HG02623 (cell line): ENCODE measurements at regions not wholly inside any gene's neighbourhood (a gene's known extent, or its start where the extent isn't known, plus 50 kb on each side); places are given as distances from the start of the nearest gene placed in this dataset.
"Not testable (repeated sequence)": the region's sequence is repeated elsewhere in the genome, so short reads cannot be mapped to it uniquely, and the experiment has no call there.

Experiments
- ATAC-seq: cut with Tn5 transposase; IDR thresholded peaks from one replicate; pipeline ENCODE4 v1.9.1; 2021; ENCODE audit warnings: moderate library complexity; ENCODE audit not compliant: unreplicated experiment

GRCh38 chr1:83060651-83061390 is 938.1 kb downstream of the TTLL7 start:
- no peak for ATAC-seq

DNA sequence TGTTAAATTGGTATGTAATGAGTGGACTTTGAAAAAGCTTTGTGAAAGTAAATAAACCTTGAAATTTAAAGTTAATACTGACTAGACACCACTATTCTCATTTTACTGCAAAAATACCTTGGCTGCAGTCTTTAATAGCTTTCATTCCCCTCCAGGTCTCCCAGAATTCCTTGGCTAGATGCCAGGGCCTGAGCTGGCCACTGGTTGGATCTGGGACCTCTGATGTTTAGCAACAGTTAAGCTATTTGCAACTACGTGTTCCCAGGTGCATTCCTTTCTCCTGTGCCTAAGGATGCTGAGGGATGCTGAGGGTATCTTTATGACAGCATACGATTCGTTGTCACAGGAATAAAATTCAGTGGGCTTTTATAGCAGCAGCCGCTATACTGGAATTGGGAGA is 938.7 kb downstream of the TTLL7 start:
- no peak for ATAC-seq

DNA sequence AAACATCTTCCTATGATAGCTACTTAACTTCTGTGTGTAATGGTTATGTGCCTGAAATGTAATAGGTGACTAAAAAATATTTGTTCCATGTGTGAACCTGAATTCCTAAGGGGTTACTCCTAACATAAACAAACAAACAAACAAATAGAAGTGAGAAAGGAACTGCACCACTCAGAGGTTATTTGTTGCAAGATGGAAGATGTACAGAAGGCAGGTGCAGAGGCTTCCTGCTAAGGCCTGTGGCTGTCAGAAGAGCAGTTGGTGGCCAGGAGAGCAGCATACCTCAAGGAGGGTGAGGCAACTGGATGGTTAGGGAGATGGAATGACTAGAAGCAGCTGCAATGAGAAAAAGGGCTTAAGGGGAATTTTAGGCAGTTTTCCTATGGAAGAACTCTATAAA is 940.6 kb downstream of the TTLL7 start:
- no peak for ATAC-seq

DNA sequence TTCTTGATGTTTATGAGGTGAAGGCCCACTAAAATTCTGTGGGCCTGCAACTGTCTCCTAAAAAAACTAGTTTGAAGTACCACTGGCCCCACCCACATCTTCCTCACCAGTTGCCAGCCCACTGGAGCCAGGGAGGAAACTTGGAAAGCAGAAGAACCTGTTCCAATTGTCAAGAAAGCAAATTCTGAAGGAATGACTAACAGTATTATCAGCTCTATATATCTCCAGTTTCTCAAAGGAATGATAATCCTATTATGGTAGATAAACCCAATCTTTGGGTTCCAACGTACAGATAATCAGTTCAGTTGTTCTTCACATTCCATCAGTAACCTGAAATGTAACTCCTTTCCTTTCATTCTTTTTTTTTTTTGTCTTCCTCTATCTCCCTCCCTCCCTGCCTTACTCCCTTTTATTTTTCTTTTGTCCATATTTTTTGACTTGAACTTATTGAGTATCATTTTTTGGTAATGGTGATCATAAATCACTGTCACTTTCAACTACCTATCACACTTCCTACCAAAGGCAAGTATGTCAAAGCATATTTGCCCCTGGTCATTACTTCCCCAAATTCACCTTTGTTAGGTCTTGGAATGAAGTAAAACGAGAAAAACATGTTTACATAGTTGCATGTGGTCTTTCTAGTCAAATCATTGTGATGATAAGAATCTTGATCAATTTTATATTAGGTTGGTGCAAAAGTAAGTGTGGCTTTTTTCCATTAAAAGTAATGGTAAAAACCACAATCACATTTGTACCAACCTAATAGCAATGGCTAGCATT is 943.4 kb downstream of the TTLL7 start:
- ATAC-seq: no peak

- ATAC-seq: no peak
Measured at GRCh38 chr1:83053446-83053845, 945.5 kb downstream of the TTLL7 start.

- ATAC-seq: no peak
Measured at GRCh38 chr1:83052865-83053264, 946.1 kb downstream of the TTLL7 start.

- ATAC-seq: not testable (repeated sequence)
Measured at GRCh38 chr1:83051053-83051452, 947.9 kb downstream of the TTLL7 start.

- ATAC-seq: no peak
Measured at GRCh38 chr1:83043244-83043643, 955.7 kb downstream of the TTLL7 start.

DNA sequence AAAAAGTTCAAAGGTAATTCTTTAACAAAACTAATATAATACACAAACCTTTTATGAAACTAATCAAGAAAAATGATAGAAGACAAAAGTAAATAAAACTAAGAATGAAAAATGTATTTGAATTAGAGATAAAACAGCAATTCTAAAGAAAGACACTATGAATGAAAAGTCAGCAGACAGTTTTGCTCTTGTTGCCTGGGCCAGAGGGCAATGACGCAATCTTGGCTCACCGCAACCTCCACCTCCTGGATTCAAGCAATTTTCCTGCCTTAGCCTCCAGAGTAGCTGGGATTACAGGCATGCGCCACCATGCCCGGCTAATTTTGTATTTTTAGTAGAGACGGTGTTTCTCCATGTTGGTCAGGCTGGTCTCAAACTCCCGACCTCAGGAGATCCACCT is 959.8 kb downstream of the TTLL7 start:
- not testable (repeated sequence) for ATAC-seq

- ATAC-seq: no peak
Measured at GRCh38 chr1:83034851-83035250, 964.1 kb downstream of the TTLL7 start.

- ATAC-seq: no peak
Measured at GRCh38 chr1:83033682-83034081, 965.2 kb downstream of the TTLL7 start.

GRCh38 chr1:83029916-83030315 is 969.0 kb downstream of the TTLL7 start:
- no peak for ATAC-seq

- no peak for ATAC-seq
Measured at GRCh38 chr1:83029050-83029449, 969.9 kb downstream of the TTLL7 start.

DNA sequence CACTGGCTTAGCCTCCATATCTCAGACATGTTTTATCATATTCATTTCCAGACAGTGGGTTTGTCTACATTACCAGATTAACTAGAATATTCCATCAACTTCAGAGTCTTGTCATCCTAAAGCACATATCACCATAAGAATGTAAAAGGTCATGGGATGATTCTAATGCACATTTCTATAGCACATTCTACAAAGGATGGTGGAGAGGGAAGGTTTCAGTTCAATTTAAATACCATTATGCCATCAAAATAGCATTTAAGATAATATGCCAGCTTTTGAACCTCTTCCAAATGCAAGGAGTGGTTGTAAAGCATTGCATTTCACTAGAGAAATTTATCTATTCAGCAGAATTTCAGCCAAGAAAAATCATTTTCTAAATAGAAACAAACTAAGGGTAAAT is 970.5 kb downstream of the TTLL7 start:
- ATAC-seq: no peak

DNA sequence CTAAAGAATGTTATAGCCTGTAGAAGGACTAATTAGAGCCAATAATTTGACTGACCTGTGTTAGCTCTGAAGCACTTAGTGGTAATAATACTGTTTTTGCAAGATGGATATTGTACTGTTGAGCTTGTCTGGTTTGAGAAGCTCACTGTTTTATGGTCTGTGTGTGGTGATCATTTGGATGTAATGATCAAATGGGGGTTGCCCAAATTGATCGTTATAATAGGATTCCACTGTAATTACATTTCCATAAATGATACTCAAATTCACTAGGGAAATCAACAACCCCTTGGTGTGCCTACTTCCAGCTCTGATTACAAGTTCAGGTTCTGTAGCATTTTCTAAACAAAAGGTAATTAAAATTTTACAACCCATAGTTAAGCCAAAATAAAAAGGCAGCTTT is 971.4 kb downstream of the TTLL7 start:
- ATAC-seq: no peak

GRCh38 chr1:83026745-83027144 is 972.2 kb downstream of the TTLL7 start:
- no peak for ATAC-seq

DNA sequence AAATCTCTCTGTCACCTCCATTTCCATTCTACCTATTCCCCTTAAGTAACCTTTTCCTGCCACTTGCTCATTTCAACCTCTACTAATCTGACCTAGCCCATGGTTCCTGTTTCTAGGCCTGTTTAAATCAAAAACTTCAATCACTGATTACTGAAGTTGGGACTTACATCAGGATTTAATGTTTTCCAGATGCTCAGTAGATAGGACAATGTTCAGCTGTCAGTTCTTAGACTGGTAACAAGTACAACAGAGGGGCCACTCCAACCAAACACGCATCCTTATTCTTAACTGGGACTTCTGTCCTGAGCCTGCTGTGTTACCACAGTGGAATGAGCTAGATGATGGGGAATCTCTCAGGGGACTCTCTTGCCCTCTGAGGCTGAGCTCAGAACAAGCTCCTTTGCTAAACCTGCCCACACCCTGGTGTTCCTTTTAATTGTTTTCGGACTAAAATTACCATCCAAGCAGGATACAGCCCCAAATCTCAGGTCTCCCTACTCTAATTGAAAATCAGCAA is 974.6 kb downstream of the TTLL7 start:
- no peak for ATAC-seq

DNA sequence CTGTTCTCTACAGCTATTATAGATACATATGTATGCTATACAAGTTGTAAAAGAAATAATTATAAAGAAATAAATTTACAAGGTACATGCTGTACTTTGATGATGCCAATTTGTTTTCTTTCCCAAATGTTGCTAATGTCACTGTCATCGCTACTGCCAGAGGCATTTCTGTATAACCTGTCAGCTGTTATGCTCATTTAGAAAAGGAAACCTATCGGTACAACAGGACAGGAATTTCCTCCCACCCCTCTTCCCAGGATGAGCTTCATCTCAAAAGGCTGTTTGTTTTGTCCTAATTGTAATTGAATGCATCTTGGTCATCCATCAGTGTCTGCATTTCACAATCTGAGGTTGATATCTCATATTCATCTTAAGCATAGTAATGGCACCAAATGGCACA is 975.7 kb downstream of the TTLL7 start:
- ATAC-seq: no peak

- no peak for ATAC-seq
Measured at GRCh38 chr1:83022206-83022605, 976.7 kb downstream of the TTLL7 start.

DNA sequence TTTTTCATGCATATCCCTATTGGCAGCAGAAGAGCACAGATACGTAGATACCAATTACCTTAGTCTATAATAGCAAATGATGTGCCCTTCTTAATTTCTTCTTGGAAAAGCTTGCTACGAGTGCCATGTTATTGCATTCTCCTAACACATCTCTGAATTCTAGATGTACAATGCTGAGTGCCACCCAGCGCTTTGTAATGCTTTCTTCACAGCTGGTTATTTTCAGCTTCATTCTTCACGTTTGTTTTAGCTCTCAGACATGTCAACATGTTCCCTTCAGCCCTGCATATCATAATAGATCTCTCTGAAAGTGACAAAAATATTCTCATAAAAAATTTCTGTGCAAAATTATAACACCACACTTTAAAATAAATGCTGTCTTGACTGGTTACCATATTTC is 981.2 kb downstream of the TTLL7 start:
- ATAC-seq: no peak

- no peak for ATAC-seq
Measured at GRCh38 chr1:83017276-83017675, 981.7 kb downstream of the TTLL7 start.

DNA sequence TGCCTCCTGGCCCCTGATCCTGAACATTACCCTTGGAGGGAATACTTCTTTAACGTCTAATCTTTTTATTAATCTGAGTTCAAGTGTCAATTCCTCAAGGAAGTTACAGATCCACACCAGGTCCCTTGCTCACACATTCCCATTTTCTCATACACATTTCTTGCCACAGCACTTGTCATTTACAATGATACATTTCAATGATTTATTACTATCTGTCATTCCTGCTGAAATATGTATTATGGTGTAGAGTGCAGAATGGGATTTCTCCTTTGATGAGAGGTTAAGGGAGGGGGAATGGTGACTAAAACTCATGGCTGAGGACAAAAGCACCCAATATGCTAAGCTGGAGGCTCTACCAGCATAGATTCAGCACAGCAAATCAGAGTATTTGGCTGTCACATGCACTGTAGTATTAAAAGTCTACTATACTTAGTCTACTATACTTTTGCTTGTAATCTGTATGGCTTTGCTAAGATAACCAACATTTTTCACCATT is 982.5 kb downstream of the TTLL7 start:
- ATAC-seq: no peak
